H1 (cell line): ENCODE measurements at regions not wholly inside any gene's neighbourhood (a gene's known extent, or its start where the extent isn't known, plus 50 kb on each side); places are given as distances from the start of the nearest gene placed in this dataset.

Source experiments
- BACH1 ChIP-seq: IDR thresholded peaks from 2 replicates; pipeline ENCODE4 v1.6.1; 2012; ENCODE audit warnings: low read length, improper control_type of control experiment
- GTF2F1 ChIP-seq: IDR thresholded peaks from 2 replicates; pipeline ENCODE4 v1.6.1; 2012; ENCODE audit warnings: low read depth, low read length, improper control_type of control experiment, borderline replicate concordance
- KDM4A ChIP-seq: IDR thresholded peaks from one replicate; pipeline ENCODE4 v1.7.1; 2012; ENCODE audit warnings: low read depth, mild to moderate bottlenecking, moderate library complexity, low read length, inconsistent platforms; ENCODE audit not compliant: severe bottlenecking

DNA sequence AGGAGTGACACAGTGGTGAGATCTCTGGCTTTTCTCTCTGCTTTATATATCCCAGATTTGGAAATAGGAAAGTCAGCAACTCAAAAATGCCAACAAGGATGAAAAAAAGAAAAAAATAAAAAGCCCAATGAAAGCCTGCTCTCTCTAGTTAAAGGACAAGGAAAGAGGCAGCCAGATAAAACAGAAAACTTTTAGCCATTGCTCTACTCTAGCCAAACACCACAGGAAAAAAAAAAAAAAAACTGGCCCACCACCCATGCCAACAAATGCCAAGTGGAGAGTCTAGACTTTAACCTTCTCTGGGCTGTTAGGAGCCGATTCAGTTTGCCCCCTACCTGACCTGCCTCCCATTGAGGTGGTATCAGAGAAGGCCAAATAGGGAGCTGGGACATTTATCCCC, 222.3 kb upstream of the TMTC1 start (continued):
- TF ChIP-seq KDM4A, result no peak
- TF ChIP-seq GTF2F1, result no peak
- no peak for TF ChIP-seq BACH1
